RWPE2 (cell line): ENCODE measurements at regions not wholly inside any gene's neighbourhood (a gene's known extent, or its start where the extent isn't known, plus 50 kb on each side); places are given as distances from the start of the nearest gene placed in this dataset.
A peak's percentile ranks its signal among the peaks of the same experiment; 100 is the strongest.

Experiments
- ATAC-seq: fragments of 200-7000 bp; cut with Tn5 transposase; 3 replicates; pipeline ENCODE4 v1.9.1; 2021; ENCODE audit warnings: low read depth
- DNase-seq: peaks from one replicate; pipeline ENCODE4 v3.0.0-alpha.2; 2020; ENCODE audit warnings: low spot score
- H3K27ac ChIP-seq: fragments of 450-650 bp; 2 replicates; pipeline ENCODE4 v1.5.1; 2017; ENCODE audit warnings: mild to moderate bottlenecking; ENCODE audit not compliant: poor library complexity, severe bottlenecking
- H3K27me3 ChIP-seq: fragments of 250-450 bp; sonication (Bioruptor Pico); 2 replicates; pipeline ENCODE4 v1.5.1; 2021; ENCODE audit warnings: mild to moderate bottlenecking, moderate library complexity; ENCODE audit not compliant: insufficient read depth, poor library complexity, severe bottlenecking
- H3K36me3 ChIP-seq: fragments of 250-450 bp; sonication (Bioruptor Pico); 2 replicates; pipeline ENCODE4 v1.5.1; 2020; ENCODE audit warnings: low read depth, mild to moderate bottlenecking, moderate library complexity
- H3K4me1 ChIP-seq: fragments of 250-450 bp; sonication (Bioruptor Pico); 2 replicates; pipeline ENCODE4 v1.5.1; 2021; ENCODE audit warnings: mild to moderate bottlenecking, moderate library complexity; ENCODE audit not compliant: insufficient read depth, poor library complexity, severe bottlenecking
- H3K4me3 ChIP-seq: fragments of 250-450 bp; sonication (Bioruptor Pico); 2 replicates; pipeline ENCODE4 v1.5.1; 2021; ENCODE audit warnings: mild to moderate bottlenecking, moderate library complexity; ENCODE audit not compliant: severe bottlenecking
- H3K9me3 ChIP-seq: fragments of 250-450 bp; sonication (Bioruptor Pico); 2 replicates; pipeline ENCODE4 v1.5.1; 2021; ENCODE audit warnings: mild to moderate bottlenecking, moderate library complexity; ENCODE audit not compliant: severe bottlenecking
- TF ChIP-seq, protein P1 (sequence below): fragments of 450-650 bp; IDR thresholded peaks from one replicate; pipeline ENCODE4 v1.5.1; 2017; ENCODE audit warnings: mild to moderate bottlenecking, moderate library complexity; ENCODE audit not compliant: poor library complexity, severe bottlenecking

DNA sequence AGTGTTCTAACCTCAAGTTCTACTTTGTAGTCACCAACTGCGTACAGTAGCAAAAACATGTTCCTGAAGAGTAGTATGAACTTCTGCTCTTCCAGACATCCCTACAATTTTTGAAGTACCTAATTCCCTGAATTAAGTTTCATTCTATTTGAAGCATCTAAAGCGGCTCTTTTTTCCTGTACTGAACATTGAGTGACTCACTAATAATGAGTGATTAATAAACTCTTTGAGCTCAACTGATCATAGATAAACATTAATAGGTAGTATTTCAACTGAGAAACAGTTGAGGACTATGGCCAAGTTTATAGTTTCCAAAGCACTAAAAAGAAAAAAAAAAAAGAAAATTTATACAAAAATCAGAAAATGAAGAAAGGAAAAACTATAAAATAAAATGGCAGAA lies 683.1 kb downstream of the LTN1 start:
- Histone ChIP-seq H3K4me1 (no peaks in the 10 kb centered on the region), H3K27ac (no peak overlapping the region), H3K36me3 (no peaks in the 10 kb centered on the region), H3K9me3 (no peaks in the 10 kb centered on the region), H3K27me3 (no peaks in the 10 kb centered on the region), H3K4me3 (no peak overlapping the region)
- DNase-seq, result no peak
- ATAC-seq, result no peak
- TF ChIP-seq, protein P1, sequence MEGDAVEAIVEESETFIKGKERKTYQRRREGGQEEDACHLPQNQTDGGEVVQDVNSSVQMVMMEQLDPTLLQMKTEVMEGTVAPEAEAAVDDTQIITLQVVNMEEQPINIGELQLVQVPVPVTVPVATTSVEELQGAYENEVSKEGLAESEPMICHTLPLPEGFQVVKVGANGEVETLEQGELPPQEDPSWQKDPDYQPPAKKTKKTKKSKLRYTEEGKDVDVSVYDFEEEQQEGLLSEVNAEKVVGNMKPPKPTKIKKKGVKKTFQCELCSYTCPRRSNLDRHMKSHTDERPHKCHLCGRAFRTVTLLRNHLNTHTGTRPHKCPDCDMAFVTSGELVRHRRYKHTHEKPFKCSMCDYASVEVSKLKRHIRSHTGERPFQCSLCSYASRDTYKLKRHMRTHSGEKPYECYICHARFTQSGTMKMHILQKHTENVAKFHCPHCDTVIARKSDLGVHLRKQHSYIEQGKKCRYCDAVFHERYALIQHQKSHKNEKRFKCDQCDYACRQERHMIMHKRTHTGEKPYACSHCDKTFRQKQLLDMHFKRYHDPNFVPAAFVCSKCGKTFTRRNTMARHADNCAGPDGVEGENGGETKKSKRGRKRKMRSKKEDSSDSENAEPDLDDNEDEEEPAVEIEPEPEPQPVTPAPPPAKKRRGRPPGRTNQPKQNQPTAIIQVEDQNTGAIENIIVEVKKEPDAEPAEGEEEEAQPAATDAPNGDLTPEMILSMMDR, result no peak

DNA sequence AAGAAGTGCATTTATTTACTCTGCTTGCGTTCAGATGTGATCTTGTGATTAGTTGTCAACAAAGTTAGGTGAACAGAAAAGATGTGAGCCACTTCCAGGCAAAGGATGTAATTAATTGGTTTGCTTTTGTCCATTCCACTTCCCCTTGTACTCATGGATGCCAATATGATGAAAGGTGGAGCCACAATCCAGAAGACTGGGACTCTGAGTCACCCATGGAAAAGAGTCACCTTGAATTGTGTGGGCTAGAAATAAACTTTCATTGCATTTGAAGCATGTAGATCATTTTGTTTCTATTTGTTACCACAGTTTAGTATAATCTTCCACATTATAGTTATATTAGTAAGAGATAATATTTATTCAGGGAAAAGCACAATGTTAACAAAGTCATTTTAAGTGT lies 684.2 kb downstream of the LTN1 start:
- no peak overlapping the region for H3K27ac ChIP-seq
- no peaks in the 10 kb centered on the region for H3K4me1 ChIP-seq
- TF ChIP-seq, protein P1, result no peak
- DNase-seq (no peak), ATAC-seq (peak; percentile 54; the same call in 2 of the 3 replicates)
- no peak overlapping the region for H3K4me3 ChIP-seq
- no peaks in the 10 kb centered on the region for H3K36me3 ChIP-seq
- H3K27me3 ChIP-seq, result no peaks in the 10 kb centered on the region
- H3K9me3 ChIP-seq, result no peaks in the 10 kb centered on the region

DNA sequence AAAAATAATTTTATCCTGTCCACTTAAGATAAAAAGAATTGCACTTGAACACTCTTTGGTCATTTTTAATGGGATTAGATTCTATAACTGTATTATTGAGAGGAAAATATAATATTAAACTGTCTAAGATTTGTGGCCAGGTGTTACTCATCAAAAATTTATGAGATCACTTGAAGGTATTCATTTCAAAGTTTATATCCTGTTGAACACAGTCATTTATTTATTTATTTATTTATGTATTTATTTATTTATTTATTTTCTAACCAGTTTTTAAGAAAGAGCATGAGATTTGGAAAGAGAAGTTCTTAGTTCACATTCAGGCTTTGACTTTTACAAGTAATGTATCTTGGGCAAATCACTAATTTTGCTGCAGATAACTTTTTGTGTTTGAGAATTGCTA lies 692.7 kb downstream of the LTN1 start:
- Histone ChIP-seq H3K9me3 (no peaks in the 10 kb centered on the region), H3K4me3 (no peak overlapping the region), H3K27me3 (no peaks in the 10 kb centered on the region), H3K4me1 (peaks cover 5% of the 10 kb centered on the region), H3K27ac (no peak overlapping the region), H3K36me3 (no peaks in the 10 kb centered on the region)
- no peak for DNase-seq
- peak; percentile 51; the same call in 1 of the 3 replicates for ATAC-seq
- TF ChIP-seq, protein P1, result no peak

DNA sequence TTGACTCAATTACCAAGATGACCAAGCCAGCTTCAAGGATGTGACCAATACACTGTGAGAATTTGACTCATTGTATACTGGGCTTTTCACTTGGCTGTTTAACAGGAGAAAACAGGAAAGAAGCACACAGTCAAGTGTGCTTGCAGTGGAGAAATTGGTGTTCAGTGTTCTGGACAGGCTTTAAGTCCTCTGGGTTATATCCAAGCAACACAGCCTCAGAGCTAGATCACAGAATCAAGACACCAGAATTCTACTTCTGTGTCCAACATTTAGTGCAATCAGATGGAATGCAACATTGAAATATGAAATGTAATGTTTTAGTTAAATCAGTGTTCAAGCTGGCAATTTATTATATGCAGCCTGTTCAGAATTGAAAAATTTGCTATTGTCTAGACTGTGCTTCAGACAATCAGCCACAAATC lies 694.4 kb downstream of the LTN1 start:
- Histone ChIP-seq H3K27me3 (no peaks in the 10 kb centered on the region), H3K36me3 (no peaks in the 10 kb centered on the region), H3K4me1 (peaks cover 12% of the 10 kb centered on the region), H3K9me3 (no peaks in the 10 kb centered on the region), H3K27ac (no peak overlapping the region), H3K4me3 (no peak overlapping the region)
- DNase-seq, result no peak
- no peak for ATAC-seq
- TF ChIP-seq, protein P1, result no peak

DNA sequence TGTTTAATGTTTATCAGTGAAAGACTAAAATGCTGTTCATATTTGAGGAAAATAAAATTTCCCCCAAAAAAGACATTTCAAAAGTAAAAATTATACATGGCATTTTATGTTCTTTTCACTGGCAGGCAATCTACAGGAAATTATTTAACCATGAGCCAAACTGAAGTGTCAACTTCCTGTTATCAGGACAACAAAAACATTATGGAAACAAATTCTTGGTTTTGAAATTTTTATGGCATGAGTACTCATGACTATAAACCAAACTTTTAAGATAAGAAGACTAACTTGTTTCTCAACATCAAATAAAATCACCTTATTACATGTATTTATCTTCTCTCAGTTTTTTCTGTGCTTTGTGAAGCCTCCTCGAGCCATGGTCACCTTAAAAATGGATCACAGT lies 698.6 kb downstream of the LTN1 start:
- TF ChIP-seq, protein P1, result no peak
- H3K4me1 ChIP-seq, result peaks cover 7% of the 10 kb centered on the region
- DNase-seq, result no peak
- no peaks in the 10 kb centered on the region for H3K36me3 ChIP-seq
- H3K27me3 ChIP-seq, result no peaks in the 10 kb centered on the region
- no peak overlapping the region for H3K27ac ChIP-seq
- no peaks in the 10 kb centered on the region for H3K9me3 ChIP-seq
- no peak; the same call in 2 of the 3 replicates for ATAC-seq
- H3K4me3 ChIP-seq, result no peak overlapping the region
